ENCODE measurements at regions not wholly inside any gene's neighbourhood (a gene's known extent, or its start where the extent isn't known, plus 50 kb on each side); places are given as distances from the start of the nearest gene placed in this dataset.

DNA sequence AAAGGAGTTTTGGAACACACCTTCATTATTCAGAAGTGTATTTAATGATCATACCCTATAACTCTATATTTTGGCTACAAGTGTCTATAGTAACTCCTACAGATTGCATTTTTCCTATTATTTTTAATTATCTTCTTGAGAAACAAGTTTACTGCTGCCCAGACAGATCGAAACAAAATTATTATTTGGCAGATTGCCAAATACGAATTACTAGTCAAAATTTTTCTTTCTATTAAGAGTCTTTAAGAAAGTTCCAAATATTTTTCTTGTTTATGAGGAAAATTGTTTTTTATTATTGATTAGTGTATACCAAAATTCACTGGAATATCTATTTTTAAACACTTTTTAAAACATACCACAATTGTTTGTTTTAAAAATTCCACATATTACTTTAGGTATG, 821.9 kb upstream of the SLC35B3 start:
- TF ChIP-seq MXI1 (IDR thresholded peaks at IDR 0.05; ENCODE audit: borderline replicate concordance, low read depth, low read length) (no peak), CTCF (conservative IDR thresholded peaks at IDR 0.05; ENCODE audit: low read depth, low read length) (no peak), POLR2A (IDR thresholded peaks at IDR 0.05; ENCODE audit: low read depth, low read length) (no peak)
- TF ChIP-seq, protein P1, sequence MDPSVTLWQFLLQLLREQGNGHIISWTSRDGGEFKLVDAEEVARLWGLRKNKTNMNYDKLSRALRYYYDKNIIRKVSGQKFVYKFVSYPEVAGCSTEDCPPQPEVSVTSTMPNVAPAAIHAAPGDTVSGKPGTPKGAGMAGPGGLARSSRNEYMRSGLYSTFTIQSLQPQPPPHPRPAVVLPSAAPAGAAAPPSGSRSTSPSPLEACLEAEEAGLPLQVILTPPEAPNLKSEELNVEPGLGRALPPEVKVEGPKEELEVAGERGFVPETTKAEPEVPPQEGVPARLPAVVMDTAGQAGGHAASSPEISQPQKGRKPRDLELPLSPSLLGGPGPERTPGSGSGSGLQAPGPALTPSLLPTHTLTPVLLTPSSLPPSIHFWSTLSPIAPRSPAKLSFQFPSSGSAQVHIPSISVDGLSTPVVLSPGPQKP (IDR thresholded peaks at IDR 0.05; ENCODE audit: borderline replicate concordance, low read depth, low read length): no peak
